Nucleus accumbens (tissue), 56 donors: ENCODE measurements at regions not wholly inside any gene's neighbourhood (a gene's known extent, or its start where the extent isn't known, plus 50 kb on each side); places are given as distances from the start of the nearest gene placed in this dataset.

Experiments used
- DNase-seq, 56 donors: peaks; one replicate each; lab custom pipeline; 2025; lab: John Stamatoyannopoulos, UW

DNA sequence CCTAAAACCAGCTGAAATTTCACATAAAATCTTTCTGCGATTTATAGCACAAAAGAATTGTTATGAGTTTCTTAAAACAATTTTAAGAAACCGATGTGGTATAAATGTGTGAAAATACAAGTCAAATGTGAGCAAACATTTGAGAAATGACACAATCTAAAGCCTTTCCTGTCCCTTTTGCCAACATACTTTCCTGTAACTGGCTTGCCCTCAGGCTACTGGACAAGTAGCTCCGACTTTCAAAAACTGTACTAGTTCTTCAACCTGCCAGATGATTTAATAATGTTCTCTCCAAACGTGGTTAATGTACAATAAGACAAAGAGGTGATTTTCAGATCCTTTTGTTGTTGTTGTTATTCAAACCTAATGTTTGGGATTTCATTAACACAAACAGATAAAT lies 105.9 kb upstream of the ARHGEF26 start:
- no peak for DNase-seq

DNA sequence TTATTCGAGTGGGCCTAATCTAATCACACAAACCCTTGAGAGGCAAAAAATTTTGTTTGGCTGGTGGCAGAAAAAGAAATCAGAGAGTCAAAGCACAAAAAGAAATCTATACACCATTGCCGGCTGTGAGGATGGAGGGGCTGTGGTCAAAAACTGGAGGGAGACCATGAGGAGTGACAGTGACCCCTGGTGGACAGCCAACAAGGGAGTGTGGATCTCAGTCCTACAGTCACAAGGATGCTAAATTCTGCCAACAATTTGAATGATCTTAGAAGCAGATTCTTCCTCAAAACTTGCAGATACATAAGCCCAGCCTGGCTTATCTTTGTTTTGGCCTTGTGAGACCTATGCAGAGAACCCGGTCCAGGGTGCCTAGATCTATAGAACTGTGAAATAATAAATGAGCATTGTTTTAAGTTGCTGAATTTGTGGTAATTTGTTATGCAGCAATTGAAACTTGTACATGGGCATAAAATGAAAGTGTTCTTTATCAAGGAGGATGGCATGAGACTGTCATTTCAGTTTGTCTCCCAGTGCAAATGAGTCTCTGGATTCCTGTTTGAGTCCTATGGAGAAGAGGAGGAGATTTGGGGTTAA lies 103.0 kb upstream of the ARHGEF26 start:
- no peak for DNase-seq

DNA sequence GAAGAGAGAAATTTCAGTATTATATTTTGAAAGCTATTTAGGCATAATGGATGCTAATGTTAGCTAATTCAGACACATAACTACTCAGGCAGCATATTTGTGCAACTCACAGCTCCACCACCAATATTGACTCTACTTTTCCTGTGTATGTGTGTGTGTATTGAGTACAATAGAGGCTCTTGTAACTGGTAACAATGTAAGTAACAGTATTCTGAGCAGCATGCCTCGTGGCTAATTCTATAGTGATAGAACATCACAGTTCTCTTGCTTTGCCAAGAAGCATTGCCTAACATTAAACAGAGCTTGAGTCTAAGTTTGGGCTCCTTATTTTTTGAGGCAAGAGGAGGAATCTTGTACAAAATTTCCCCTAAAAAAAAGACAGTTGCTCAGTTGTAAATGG lies 98.6 kb upstream of the ARHGEF26 start:
- DNase-seq, result no peak

GRCh38 chr3:154023148-154023547 lies 98.0 kb upstream of the ARHGEF26 start:
- DNase-seq, result no peak

GRCh38 chr3:154025007-154025406 lies 96.2 kb upstream of the ARHGEF26 start:
- no peak for DNase-seq

DNA sequence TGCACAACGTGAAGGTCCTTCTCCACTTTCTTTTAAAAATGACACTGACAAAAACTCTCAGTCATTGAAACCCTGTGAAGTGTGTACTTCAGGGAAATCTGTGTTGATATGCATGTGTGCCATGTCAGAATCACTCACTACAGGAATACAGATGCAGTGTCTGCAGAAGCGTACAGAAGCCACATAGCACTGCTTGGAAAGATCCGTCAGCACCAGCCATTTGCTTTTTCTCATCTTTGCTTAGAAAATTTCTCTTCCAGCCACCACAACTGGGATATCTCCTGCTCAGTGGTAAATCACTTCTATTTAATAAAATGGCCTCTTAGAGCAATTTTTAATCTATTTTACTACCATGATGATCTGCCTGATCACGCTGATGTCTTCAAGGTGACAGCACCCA lies 91.3 kb upstream of the ARHGEF26 start:
- DNase-seq, result no peak

DNA sequence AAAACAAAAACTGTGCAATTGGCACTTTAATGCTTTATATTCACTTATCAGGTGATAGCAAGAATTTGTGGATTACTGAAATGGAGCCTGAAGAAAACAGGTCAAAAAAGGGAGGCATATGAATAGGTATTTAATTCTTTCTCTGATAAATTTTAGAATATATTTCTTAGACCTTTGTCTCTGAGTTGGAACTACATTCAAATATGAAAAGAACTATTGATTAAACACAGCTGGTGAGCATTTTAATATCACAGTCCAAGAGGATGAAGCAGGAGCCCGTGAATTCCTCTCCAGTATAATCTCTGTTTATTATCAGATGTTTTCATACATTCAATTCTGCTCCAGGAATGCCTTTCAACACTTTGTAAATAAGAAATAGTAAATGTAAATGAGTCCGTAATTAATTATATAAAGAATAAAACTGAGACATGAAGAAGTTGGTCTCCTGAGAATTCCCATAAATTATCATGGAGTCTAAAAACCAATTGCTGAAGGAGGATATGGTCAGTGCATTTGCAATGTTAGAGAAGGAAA lies 86.3 kb upstream of the ARHGEF26 start:
- DNase-seq, result no peak

DNA sequence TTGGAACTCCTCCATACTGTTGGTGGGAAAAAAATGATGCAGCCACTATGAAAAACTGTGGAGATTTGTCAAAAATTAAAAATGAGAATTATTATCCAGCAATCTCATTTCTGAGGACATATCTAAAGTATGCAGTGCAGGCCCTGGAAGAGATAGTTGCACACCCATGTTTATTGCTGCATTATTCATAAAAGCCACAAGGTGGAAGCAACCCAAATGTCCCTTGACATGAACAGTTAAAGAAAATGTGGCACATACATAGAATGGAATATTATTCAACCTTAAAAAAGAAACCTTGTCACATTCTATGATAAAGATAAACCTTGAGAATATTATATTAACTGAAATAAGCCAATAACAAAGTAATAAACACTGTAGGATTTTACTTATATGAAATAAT lies 80.9 kb upstream of the ARHGEF26 start:
- no peak for DNase-seq

DNA sequence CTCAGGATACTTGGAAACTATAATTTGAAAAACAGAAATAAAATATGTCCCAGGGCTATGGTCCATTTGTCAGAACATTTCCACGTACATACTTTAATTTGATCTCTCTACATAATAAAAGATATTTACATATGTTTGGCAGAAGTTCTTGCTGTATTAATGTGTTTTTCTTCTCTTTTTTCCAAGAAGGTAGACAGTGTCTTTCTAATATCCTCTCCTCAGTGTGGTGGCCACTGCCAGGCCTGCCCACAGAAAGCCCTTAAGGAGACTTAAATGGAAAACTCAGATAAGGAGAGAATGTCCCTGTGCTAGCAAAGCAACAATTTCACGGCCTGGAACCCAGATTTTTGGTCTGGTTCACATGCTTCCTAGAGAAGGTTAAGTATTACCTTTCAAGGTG lies 76.5 kb upstream of the ARHGEF26 start:
- DNase-seq, result no peak

- DNase-seq, result no peak
Measured at GRCh38 chr3:154050216-154050615, 71.0 kb upstream of the ARHGEF26 start.

- no peak for DNase-seq
Measured at GRCh38 chr3:154050766-154051165, 70.4 kb upstream of the ARHGEF26 start.

- DNase-seq, result no peak
Measured at GRCh38 chr3:154059833-154060232, 61.4 kb upstream of the ARHGEF26 start.

GRCh38 chr3:154060238-154061000 lies 60.8 kb upstream of the ARHGEF26 start:
- peak in 11 of 56 donors; percentile 7 to 57 (median 15) for DNase-seq

DNA sequence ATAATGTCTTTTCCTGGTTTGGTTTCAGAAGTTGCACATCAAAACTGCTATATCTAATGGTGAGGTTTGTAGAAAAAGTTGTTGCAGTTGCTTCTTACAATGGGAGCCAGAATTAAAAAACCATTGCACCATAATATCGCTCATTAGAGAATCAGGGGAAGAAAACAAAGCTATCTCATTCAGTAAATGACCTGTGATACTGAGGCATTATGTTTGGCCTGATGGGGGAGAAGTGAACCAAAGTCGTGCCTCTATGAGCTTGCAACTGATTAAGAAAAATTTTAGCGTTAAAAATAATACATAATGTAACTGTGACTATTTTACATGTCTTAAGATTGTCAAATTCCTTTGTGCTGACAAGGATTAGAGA lies 60.2 kb upstream of the ARHGEF26 start:
- DNase-seq, result no peak

- peak in 5 of 56 donors; percentile 5 to 22 (median 9) for DNase-seq
Measured at GRCh38 chr3:154062513-154062912, 58.7 kb upstream of the ARHGEF26 start.

- DNase-seq, result no peak
Measured at GRCh38 chr3:154071146-154071545, 50.0 kb upstream of the ARHGEF26 start.
